A549 (cell line): ENCODE measurements at regions not wholly inside any gene's neighbourhood (a gene's known extent, or its start where the extent isn't known, plus 50 kb on each side); places are given as distances from the start of the nearest gene placed in this dataset.
A peak's percentile ranks its signal among the peaks of the same experiment; 100 is the strongest.

ENCODE experiments used
- ATAC-seq, 2 experiments: fragments of 200-7000 bp in 1 of 2; fragments of >200 bp in 1 of 2; cut with Nextera tagmentation in 1 of 2; cut with Tn5 transposase in 1 of 2; 3 replicates each; pipeline versions ENCODE4 v1.8.0 to v1.9.1; 2018 to 2020; ENCODE audit warnings: mild to moderate bottlenecking in 1 of 2, moderate library complexity in 1 of 2
- CTCF ChIA-PET: fragments of 300-600 bp; sonication (Branson Sonifier 250); formaldehyde crosslinking; extraction: SDS; loops from one replicate; lab custom pipeline; 2021; ENCODE audit warnings: antibody characterized with exemption, inconsistent platforms; lab: Yijun Ruan, JAX
- POLR2A ChIA-PET: fragments of 350-600 bp; formaldehyde crosslinking; extraction: SDS; loops from one replicate; lab custom pipeline; 2021; ENCODE audit warnings: antibody characterized with exemption, inconsistent platforms; lab: Yijun Ruan, JAX
- DNase-seq, 2 experiments: peaks; one replicate each; pipeline versions ENCODE4 v3.0.0 to v3.0.0-alpha.2; 2011 to 2016; ENCODE audit warnings: low read depth in 1 of 2, low spot score in 1 of 2
- FAIRE-seq: peaks from 2 replicates; lab custom pipeline; 2011; peaks lifted over from hg19 to GRCh38; lab: Jason Lieb, UNC
- H3K27ac ChIP-seq, 2 experiments: fragments of >200 bp; sonication (Bioruptor Twin); formaldehyde crosslinking; 3 replicates each; pipeline ENCODE4 v1.5.1; 2016 to 2017
- H3K4me1 ChIP-seq: fragments of >200 bp; sonication (Bioruptor Twin); formaldehyde crosslinking; 3 replicates; pipeline ENCODE4 v1.6.1; 2016
- H3K4me2 ChIP-seq: fragments of >200 bp; sonication (Bioruptor Twin); formaldehyde crosslinking; 3 replicates; pipeline ENCODE4 v1.6.1; 2016
- H3K4me3 ChIP-seq: fragments of >200 bp; sonication (Bioruptor Twin); formaldehyde crosslinking; 3 replicates; pipeline ENCODE4 v1.5.1; 2016
- H3K9me3 ChIP-seq: fragments of >200 bp; sonication (Bioruptor Twin); formaldehyde crosslinking; 3 replicates; pipeline ENCODE4 v1.6.1; 2016
- BHLHE40 ChIP-seq: IDR thresholded peaks from 2 replicates; pipeline ENCODE4 v1.6.1; 2012; ENCODE audit warnings: low read depth, low read length, inconsistent platforms
- CBX8 ChIP-seq: fragments of 200-600 bp; sonication (generic); IDR thresholded peaks from 2 replicates; pipeline ENCODE4 v1.6.1; 2016
- EHF ChIP-seq: fragments of 250-450 bp; sonication (Bioruptor Pico); IDR thresholded peaks from 2 replicates; pipeline ENCODE4 v1.5.0; 2020; ENCODE audit warnings: mild to moderate bottlenecking
- EHMT2 ChIP-seq: fragments of 200-600 bp; sonication (generic); IDR thresholded peaks from 2 replicates; pipeline ENCODE4 v1.6.1; 2016; ENCODE audit warnings: antibody characterized with exemption, low read depth, mild to moderate bottlenecking, moderate library complexity
- EP300 ChIP-seq, 2 experiments: fragments of >200 bp; sonication (Bioruptor Twin); formaldehyde crosslinking; IDR thresholded peaks; 2 replicates in 1 of 2; 3 replicates in 1 of 2; pipeline ENCODE4 v1.6.1; 2016 to 2017
- GATA3 ChIP-seq: IDR thresholded peaks from 2 replicates; pipeline ENCODE4 v1.6.1; 2012; ENCODE audit warnings: borderline replicate concordance
- HDAC2 ChIP-seq: fragments of 200-600 bp; sonication (generic); IDR thresholded peaks from 2 replicates; pipeline ENCODE4 v1.6.1; 2016
- HEYL ChIP-seq: fragments of 250-450 bp; sonication (Bioruptor Pico); IDR thresholded peaks from 2 replicates; pipeline ENCODE4 v1.8.0; 2021; ENCODE audit warnings: mild to moderate bottlenecking, moderate library complexity
- HOXA7 ChIP-seq: fragments of 250-450 bp; sonication (Bioruptor Pico); IDR thresholded peaks from 2 replicates; pipeline ENCODE4 v1.5.0; 2020; ENCODE audit warnings: mild to moderate bottlenecking, moderate library complexity
- HOXB13 ChIP-seq: fragments of 250-450 bp; sonication (Bioruptor Pico); IDR thresholded peaks from 2 replicates; pipeline ENCODE4 v1.5.0; 2020; ENCODE audit warnings: low read depth, mild to moderate bottlenecking, moderate library complexity
- MAZ ChIP-seq: fragments of 150-350 bp; IDR thresholded peaks from 2 replicates; pipeline ENCODE4 v1.6.1; 2014; ENCODE audit warnings: antibody characterized with exemption, low read depth, low read length, borderline replicate concordance
- NFE2L2 ChIP-seq: fragments of 150-350 bp; conservative IDR thresholded peaks from 2 replicates; pipeline ENCODE4 v1.6.1; 2014; ENCODE audit warnings: low read length
- NPAS2 ChIP-seq: fragments of 250-450 bp; sonication (Bioruptor Pico); IDR thresholded peaks from 2 replicates; pipeline ENCODE4 v1.8.0; 2022; ENCODE audit warnings: mild to moderate bottlenecking, moderate library complexity, borderline replicate concordance
- PHF8 ChIP-seq: fragments of 200-600 bp; sonication (generic); IDR thresholded peaks from 2 replicates; pipeline ENCODE4 v1.6.1; 2016; ENCODE audit warnings: low read depth, mild to moderate bottlenecking, antibody characterized with exemption, moderate library complexity, borderline replicate concordance
- RARB ChIP-seq: fragments of 250-450 bp; sonication (Bioruptor Pico); IDR thresholded peaks from 2 replicates; pipeline ENCODE4 v1.8.0; 2021; ENCODE audit warnings: mild to moderate bottlenecking, moderate library complexity
- RCOR1 ChIP-seq: fragments of 150-350 bp; IDR thresholded peaks from 2 replicates; pipeline ENCODE4 v1.6.1; 2014; ENCODE audit warnings: antibody characterized with exemption, low read length, low read depth
- SMC3 ChIP-seq: fragments of >200 bp; sonication (Bioruptor Twin); formaldehyde crosslinking; IDR thresholded peaks from 3 replicates; pipeline ENCODE4 v1.6.1; 2018; ENCODE audit warnings: inconsistent platforms
- SREBF2 ChIP-seq: fragments of 450-650 bp; IDR thresholded peaks from 2 replicates; pipeline ENCODE4 v1.6.1; 2014; ENCODE audit warnings: mild to moderate bottlenecking, moderate library complexity
- TFCP2L1 ChIP-seq: fragments of 250-450 bp; sonication (Bioruptor Pico); IDR thresholded peaks from 2 replicates; pipeline ENCODE4 v1.5.0; 2021; ENCODE audit warnings: mild to moderate bottlenecking
- TP53 ChIP-seq: fragments of 250-450 bp; sonication (Bioruptor Pico); IDR thresholded peaks from 2 replicates; pipeline ENCODE4 v1.5.0; 2021; ENCODE audit warnings: mild to moderate bottlenecking, moderate library complexity
- ZC3H11A ChIP-seq: fragments of 450-650 bp; IDR thresholded peaks from 2 replicates; pipeline ENCODE4 v1.6.1; 2014; ENCODE audit warnings: antibody characterized with exemption, mild to moderate bottlenecking
- ZFP36 ChIP-seq: fragments of 450-650 bp; IDR thresholded peaks from 2 replicates; pipeline ENCODE4 v1.6.1; 2014; ENCODE audit warnings: borderline replicate concordance; ENCODE audit not compliant: partially characterized antibody
- ZSCAN20 ChIP-seq: fragments of 250-450 bp; sonication (Bioruptor Pico); IDR thresholded peaks from 2 replicates; pipeline ENCODE4 v1.8.0; 2022; ENCODE audit warnings: mild to moderate bottlenecking, moderate library complexity
- WGBS: methylation state at CpG from one replicate; pipeline ENCODE4 v1.1.6; 2017; ENCODE audit errors: missing lambda C conversion rate; 5-methylcytosine and 5-hydroxymethylcytosine counted together
- TF ChIP-seq, protein P1 (sequence below): IDR thresholded peaks from 2 replicates; pipeline ENCODE4 v1.6.1; 2012
- TF ChIP-seq, protein P2 (sequence below): fragments of 250-450 bp; sonication (Bioruptor Pico); IDR thresholded peaks from 2 replicates; pipeline ENCODE4 v1.5.0; 2021; ENCODE audit warnings: mild to moderate bottlenecking, moderate library complexity, borderline replicate concordance
- TF ChIP-seq, protein P3 (sequence below): IDR thresholded peaks from 2 replicates; pipeline ENCODE4 v1.6.1; 2012; ENCODE audit warnings: low read depth, borderline replicate concordance
- TF ChIP-seq, protein P4 (sequence below): fragments of >200 bp; sonication (Bioruptor Twin); formaldehyde crosslinking; IDR thresholded peaks from 3 replicates; pipeline ENCODE4 v1.5.1; 2016

DNA sequence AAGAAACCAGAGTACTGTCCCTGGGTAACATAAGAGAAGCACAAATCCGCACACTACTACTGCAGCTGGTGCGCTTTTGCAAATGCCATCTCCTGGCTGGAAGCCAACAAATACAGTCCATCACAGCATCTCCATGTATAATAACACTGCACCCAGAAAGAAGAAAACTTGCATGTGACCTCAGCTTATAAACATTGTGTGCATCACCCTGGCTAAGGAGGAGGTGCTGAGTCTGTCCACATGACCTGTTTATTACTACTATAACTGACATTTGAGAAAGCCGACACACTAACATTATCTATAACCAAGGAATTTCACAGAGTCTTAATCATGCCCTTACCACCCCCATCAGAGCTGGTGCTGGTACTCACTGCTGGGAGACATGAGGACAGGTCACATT, 516.8 kb downstream of the CFAP47 start:
- Histone ChIP-seq H3K27ac (no peak overlapping the region), H3K4me2 (no peak overlapping the region), H3K9me3 (no peaks in the 10 kb centered on the region), H3K4me1 (no peaks in the 10 kb centered on the region), H3K4me3 (no peak overlapping the region)
- no peak for DNase-seq
- POLR2A ChIA-PET: no interaction called here
- FAIRE-seq: no peak
- 62% methylated on average over 3 of the region's 3 CpGs for WGBS
- no peak for ATAC-seq
- CTCF ChIA-PET: no interaction called here
- TF ChIP-seq, protein P1, sequence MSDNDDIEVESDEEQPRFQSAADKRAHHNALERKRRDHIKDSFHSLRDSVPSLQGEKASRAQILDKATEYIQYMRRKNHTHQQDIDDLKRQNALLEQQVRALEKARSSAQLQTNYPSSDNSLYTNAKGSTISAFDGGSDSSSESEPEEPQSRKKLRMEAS: no peak
- TF ChIP-seq, protein P2, sequence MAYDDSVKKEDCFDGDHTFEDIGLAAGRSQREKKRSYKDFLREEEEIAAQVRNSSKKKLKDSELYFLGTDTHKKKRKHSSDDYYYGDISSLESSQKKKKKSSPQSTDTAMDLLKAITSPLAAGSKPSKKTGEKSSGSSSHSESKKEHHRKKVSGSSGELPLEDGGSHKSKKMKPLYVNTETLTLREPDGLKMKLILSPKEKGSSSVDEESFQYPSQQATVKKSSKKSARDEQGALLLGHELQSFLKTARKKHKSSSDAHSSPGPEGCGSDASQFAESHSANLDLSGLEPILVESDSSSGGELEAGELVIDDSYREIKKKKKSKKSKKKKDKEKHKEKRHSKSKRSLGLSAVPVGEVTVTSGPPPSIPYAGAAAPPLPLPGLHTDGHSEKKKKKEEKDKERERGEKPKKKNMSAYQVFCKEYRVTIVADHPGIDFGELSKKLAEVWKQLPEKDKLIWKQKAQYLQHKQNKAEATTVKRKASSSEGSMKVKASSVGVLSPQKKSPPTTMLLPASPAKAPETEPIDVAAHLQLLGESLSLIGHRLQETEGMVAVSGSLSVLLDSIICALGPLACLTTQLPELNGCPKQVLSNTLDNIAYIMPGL: no peak
- no peak for TF ChIP-seq GATA3
- TF ChIP-seq, protein P3, sequence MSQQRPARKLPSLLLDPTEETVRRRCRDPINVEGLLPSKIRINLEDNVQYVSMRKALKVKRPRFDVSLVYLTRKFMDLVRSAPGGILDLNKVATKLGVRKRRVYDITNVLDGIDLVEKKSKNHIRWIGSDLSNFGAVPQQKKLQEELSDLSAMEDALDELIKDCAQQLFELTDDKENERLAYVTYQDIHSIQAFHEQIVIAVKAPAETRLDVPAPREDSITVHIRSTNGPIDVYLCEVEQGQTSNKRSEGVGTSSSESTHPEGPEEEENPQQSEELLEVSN: no peak

DNA sequence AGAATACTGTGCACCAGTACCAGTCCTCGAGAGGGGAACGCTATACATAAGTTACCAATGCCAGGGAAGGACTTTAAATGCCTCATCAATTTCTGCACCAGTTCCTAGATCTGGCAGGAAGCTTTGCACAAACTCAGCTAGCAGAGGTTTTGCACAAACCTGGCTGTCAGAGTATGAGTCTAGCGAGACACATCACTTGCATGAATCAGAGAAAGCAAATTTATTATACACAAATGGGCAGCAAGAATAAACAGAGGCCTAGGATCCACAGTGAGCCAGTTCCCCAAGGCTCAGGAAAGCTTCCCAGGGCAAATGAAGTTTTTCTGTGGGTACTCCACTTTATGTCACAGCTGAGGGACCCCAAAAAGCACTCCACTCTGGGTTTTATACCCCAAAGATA, 523.5 kb downstream of the CFAP47 start:
- POLR2A ChIA-PET: no interaction called here
- no peak for TF ChIP-seq SMC3
- TF ChIP-seq NPAS2 (CRISPR knock-in tag): no peak
- TF ChIP-seq HDAC2: no peak
- no peak for TF ChIP-seq HEYL (CRISPR knock-in tag)
- TF ChIP-seq, protein P1: no peak
- no peak for TF ChIP-seq BHLHE40
- TF ChIP-seq, protein P4, sequence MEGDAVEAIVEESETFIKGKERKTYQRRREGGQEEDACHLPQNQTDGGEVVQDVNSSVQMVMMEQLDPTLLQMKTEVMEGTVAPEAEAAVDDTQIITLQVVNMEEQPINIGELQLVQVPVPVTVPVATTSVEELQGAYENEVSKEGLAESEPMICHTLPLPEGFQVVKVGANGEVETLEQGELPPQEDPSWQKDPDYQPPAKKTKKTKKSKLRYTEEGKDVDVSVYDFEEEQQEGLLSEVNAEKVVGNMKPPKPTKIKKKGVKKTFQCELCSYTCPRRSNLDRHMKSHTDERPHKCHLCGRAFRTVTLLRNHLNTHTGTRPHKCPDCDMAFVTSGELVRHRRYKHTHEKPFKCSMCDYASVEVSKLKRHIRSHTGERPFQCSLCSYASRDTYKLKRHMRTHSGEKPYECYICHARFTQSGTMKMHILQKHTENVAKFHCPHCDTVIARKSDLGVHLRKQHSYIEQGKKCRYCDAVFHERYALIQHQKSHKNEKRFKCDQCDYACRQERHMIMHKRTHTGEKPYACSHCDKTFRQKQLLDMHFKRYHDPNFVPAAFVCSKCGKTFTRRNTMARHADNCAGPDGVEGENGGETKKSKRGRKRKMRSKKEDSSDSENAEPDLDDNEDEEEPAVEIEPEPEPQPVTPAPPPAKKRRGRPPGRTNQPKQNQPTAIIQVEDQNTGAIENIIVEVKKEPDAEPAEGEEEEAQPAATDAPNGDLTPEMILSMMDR: no peak
- no peak for TF ChIP-seq PHF8
- TF ChIP-seq HOXB13 (CRISPR knock-in tag): no peak
- no peak for TF ChIP-seq TP53 (CRISPR knock-in tag)
- no peak for TF ChIP-seq EP300 (IDR thresholded peaks at IDR 0.05)

DNA sequence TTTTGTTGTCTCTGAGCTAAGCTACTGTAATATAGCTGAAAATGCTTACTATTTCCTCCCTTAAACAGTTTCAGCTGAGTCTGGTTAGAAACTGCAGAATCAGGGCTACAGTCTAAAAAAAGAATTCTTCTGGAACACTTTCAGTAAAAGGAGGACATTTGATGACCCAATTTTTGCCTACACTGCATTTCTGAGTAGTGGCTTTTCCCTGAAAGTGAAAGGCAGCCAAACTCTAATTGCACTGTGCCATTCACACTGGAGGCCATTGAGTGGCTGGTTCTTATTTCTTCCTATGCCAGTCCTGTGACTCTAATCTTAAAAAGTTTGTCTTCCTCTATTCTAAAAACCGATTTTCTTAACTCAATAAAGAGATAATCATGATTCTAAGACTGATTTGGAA, 526.0 kb downstream of the CFAP47 start:
- POLR2A ChIA-PET: no interaction called here
- CTCF ChIA-PET: no interaction called here
- Histone ChIP-seq H3K4me3 (no peak overlapping the region), H3K4me2 (no peak overlapping the region)
- TF ChIP-seq TP53 (CRISPR knock-in tag): no peak
- TF ChIP-seq SREBF2: no peak
- no peak for TF ChIP-seq EP300 (IDR thresholded peaks at IDR 0.05)
- TF ChIP-seq TFCP2L1 (CRISPR knock-in tag): no peak
- TF ChIP-seq BHLHE40: no peak
- TF ChIP-seq HOXA7 (CRISPR knock-in tag): no peak
- no peak for TF ChIP-seq ZSCAN20 (CRISPR knock-in tag)
- TF ChIP-seq, protein P3: no peak
- TF ChIP-seq RCOR1: no peak
- TF ChIP-seq, protein P2: no peak
- TF ChIP-seq EHMT2: no peak
- TF ChIP-seq ZFP36: no peak
- no peak for TF ChIP-seq NFE2L2
- TF ChIP-seq MAZ: no peak
- no peak for TF ChIP-seq EHF (CRISPR knock-in tag)
- no peak for TF ChIP-seq ZC3H11A
- TF ChIP-seq PHF8: no peak
- TF ChIP-seq CBX8: no peak
- TF ChIP-seq RARB: no peak
- TF ChIP-seq HDAC2: no peak
- TF ChIP-seq, all 56 proteins: peak for 0
- ATAC-seq (no peak), DNase-seq (no peak), FAIRE-seq (peak; percentile 39)
- Histone ChIP-seq H3K27ac (no peak overlapping the region), H3K4me1 (no peaks in the 10 kb centered on the region), H3K9me3 (no peaks in the 10 kb centered on the region)
- WGBS: 3% methylated on average over 1 of the region's 1 CpG

More for the DNA sequence above, 523.5 kb downstream of the CFAP47 start:
- Histone ChIP-seq H3K4me3 (no peak overlapping the region), H3K4me2 (no peak overlapping the region), H3K27ac (no peak overlapping the region), H3K9me3 (no peaks in the 10 kb centered on the region), H3K4me1 (no peaks in the 10 kb centered on the region)
- 4% methylated on average over 3 of the region's 3 CpGs for WGBS
- no peak for ATAC-seq
- no peak for FAIRE-seq
- DNase-seq: no peak
- CTCF ChIA-PET: no interaction called here
